Esophagus squamous epithelium (tissue), 5 donors: ENCODE measurements at regions not wholly inside any gene's neighbourhood (a gene's known extent, or its start where the extent isn't known, plus 50 kb on each side); places are given as distances from the start of the nearest gene placed in this dataset.

Experiments
- DNase-seq: peaks from one replicate; lab custom pipeline; 2025; lab: John Stamatoyannopoulos, UW
- H3K27ac ChIP-seq, 4 donors: fragments of 200-600 bp; sonication (generic); one replicate each; pipeline ENCODE4 v1.5.1; 2016 to 2019; ENCODE audit warnings: mild to moderate bottlenecking in 1 of 4
- H3K27me3 ChIP-seq, 4 donors: fragments of 200-600 bp; sonication (generic); 1 replicate in 3 of 4; 2 replicates in 1 of 4; pipeline versions ENCODE4 v1.5.1 to v1.6.0; 2017 to 2021; ENCODE audit warnings: antibody characterized with exemption in 1 of 4
- H3K36me3 ChIP-seq, 3 donors: fragments of 200-600 bp; sonication (generic); one replicate each; pipeline ENCODE4 v1.5.1; 2016 to 2019
- H3K4me1 ChIP-seq, 3 donors: fragments of 200-600 bp; sonication (generic); one replicate each; pipeline ENCODE4 v1.5.1; 2017 to 2019
- H3K4me3 ChIP-seq, 4 donors: fragments of 200-600 bp; sonication (generic); 1 replicate in 3 of 4; 2 replicates in 1 of 4; pipeline ENCODE4 v1.5.1; 2016 to 2019; ENCODE audit warnings: mild to moderate bottlenecking in 2 of 4, moderate library complexity in 1 of 4
- H3K9me3 ChIP-seq, 3 donors: fragments of 200-600 bp; sonication (generic); one replicate each; pipeline ENCODE4 v1.5.1; 2016 to 2019
- CTCF ChIP-seq, 6 experiments: fragments of 450-650 bp in 4 of 6; fragments of 200-600 bp in 2 of 6; sonication (generic) in 2 of 6; IDR thresholded peaks; one replicate each; pipeline ENCODE4 v1.5.1; 2016 to 2019; ENCODE audit warnings: antibody characterized with exemption in 6 of 6, mild to moderate bottlenecking in 4 of 6, moderate library complexity in 4 of 6
- POLR2A ChIP-seq, 4 donors: fragments of 450-650 bp; IDR thresholded peaks; one replicate each; pipeline ENCODE4 v1.6.1; 2017; ENCODE audit warnings: antibody characterized with exemption in 4 of 4, mild to moderate bottlenecking in 4 of 4, moderate library complexity in 3 of 4
- WGBS, 2 donors: methylation state at CpG; one replicate each; pipeline ENCODE4 v1.1.5; 2018; 5-methylcytosine and 5-hydroxymethylcytosine counted together
- intact Hi-C: fragments of 100-400 bp; cut with DNase I; formaldehyde crosslinking; loops from one replicate; pipeline ENCODE4 v1.15.0; 2022
- donor health status: DM: yes; HTN: yes; CAD: no.

- intact Hi-C loops, result loop anchor here (10.0 kb wide), 1 partner anchor 141 kb away; no protein-coding TSS in a partner anchor
- Histone ChIP-seq H3K27ac (no peak overlapping the region), H3K36me3 (no peaks in the 10 kb centered on the region), H3K4me1 (peaks cover 0 to 13% (median 0%) of the 10 kb centered on the region in 3 donors), H3K9me3 (no peaks in the 10 kb centered on the region), H3K4me3 (no peak overlapping the region), H3K27me3 (peaks cover 0 to 13% (median 0%) of the 10 kb centered on the region in 4 donors)
- 48 to 80% methylated on average over 3 of the region's 3 CpGs for WGBS, 2 donors
- TF ChIP-seq CTCF (IDR thresholded peaks at IDR 0.05) (no peak), POLR2A (IDR thresholded peaks at IDR 0.05) (no peak)
- DNase-seq, result no peak
Measured at GRCh38 chr22:19635644-19636043, 78.7 kb upstream of the SEPTIN5 start.

DNA sequence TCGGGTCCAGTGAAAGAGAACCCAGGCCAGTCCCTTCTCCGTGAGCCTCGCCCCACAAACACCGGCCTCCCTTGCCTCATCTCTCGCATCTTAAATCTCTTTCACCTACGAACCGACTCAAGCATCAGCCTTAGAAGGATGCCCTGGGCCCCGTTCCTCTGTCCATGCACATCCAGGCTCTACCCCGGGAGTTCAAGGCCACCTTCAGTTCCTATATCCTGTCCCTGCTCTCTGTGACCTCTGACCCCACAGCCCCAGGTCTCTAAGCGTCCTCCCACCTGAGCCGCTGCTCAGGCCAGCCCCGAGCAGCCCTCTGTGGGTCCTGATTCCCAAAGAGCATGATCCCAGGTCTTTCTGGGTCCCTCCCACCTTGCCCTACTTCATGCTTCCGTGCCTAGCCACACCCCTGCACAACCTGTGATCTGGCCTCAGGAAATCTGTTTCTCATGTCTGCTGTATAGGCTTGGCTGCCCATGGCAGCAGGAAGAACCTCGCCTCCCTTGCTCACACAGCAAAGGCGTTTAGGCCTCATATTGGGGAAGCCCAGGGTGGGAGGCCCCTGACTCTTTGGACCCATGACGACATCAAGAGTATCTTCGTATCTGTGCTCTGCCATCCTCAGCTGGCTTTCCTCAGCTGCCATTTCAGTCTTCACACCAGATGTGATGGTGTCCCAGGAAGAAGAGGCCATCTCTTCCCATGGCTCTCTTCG, 77.5 kb upstream of the SEPTIN5 start:
- H3K9me3 ChIP-seq, result no peaks in the 10 kb centered on the region
- peaks cover 0 to 14% (median 0%) of the 10 kb centered on the region in 3 donors for H3K4me1 ChIP-seq
- DNase-seq, result no peak
- H3K4me3 ChIP-seq, result no peak overlapping the region
- H3K27ac ChIP-seq, result no peak overlapping the region
- peaks cover 0 to 13% (median 0%) of the 10 kb centered on the region in 4 donors for H3K27me3 ChIP-seq
- TF ChIP-seq CTCF (IDR thresholded peaks at IDR 0.05) (no peak), POLR2A (IDR thresholded peaks at IDR 0.05) (no peak)
- H3K36me3 ChIP-seq, result no peaks in the 10 kb centered on the region
- intact Hi-C loops, result loop anchor here (10.0 kb wide), 1 partner anchor 142 kb away; no protein-coding TSS in a partner anchor
- WGBS, 2 donors, result 79 to 89% methylated on average over 12 to 18 of the region's 18 CpGs

- Histone ChIP-seq H3K4me3 (no peak overlapping the region), H3K27me3 (peaks cover 0 to 17% (median 0%) of the 10 kb centered on the region in 4 donors), H3K4me1 (peaks cover 0 to 7% (median 0%) of the 10 kb centered on the region in 3 donors), H3K36me3 (no peaks in the 10 kb centered on the region), H3K9me3 (no peaks in the 10 kb centered on the region), H3K27ac (no peak overlapping the region)
- no peak for DNase-seq
- WGBS, 2 donors, result 85 to 86% methylated on average over 8 to 13 of the region's 15 CpGs
- intact Hi-C loops, result loop anchor here (10.0 kb wide), 1 partner anchor 143 kb away; no protein-coding TSS in a partner anchor
- TF ChIP-seq CTCF (IDR thresholded peaks at IDR 0.05) (no peak), POLR2A (IDR thresholded peaks at IDR 0.05) (no peak)
Measured at GRCh38 chr22:19637408-19638281, 76.7 kb upstream of the SEPTIN5 start.

DNA sequence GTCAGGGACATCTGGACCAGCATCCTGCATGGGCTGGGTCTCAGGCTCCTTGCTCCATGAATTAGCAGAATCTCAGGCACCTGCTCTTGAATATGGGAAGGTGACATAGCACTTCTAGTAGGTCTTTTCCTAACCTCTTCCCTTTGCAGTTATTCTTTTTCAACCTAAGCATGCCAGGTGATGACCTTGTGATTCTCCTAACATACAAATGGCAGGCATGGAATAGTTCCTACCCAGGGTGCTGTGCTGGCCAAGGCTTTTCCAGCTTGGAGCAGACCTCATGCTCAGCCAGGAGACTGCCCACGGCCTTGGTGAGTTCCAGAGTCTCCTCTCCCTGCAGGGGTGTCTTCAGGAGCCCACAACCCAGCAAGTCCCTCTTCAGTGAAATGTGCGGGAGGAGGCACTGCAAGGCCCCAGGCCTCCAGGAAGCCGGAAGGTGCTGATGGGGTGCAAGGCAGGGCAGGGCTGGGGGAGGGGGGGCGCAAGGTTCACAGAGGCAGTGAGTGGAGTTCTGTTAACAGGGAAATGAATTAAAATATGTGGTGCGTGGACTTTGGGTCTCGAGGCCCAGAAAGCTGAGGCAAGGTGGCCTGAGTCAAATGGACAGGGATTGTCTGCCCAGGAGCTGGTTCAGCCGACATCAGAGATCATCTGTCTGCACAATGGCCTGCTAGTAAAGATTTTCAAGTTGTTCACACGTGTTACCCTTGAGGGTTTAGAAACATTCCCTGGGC, 75.9 kb upstream of the SEPTIN5 start:
- Histone ChIP-seq H3K36me3 (no peaks in the 10 kb centered on the region), H3K27ac (no peak overlapping the region), H3K27me3 (peaks cover 0 to 17% (median 0%) of the 10 kb centered on the region in 4 donors), H3K4me1 (peaks cover 0 to 7% (median 0%) of the 10 kb centered on the region in 3 donors), H3K4me3 (no peak overlapping the region), H3K9me3 (no peaks in the 10 kb centered on the region)
- intact Hi-C loops, result loop anchor here (10.0 kb wide), 1 partner anchor 144 kb away; no protein-coding TSS in a partner anchor
- DNase-seq, result no peak
- TF ChIP-seq CTCF (IDR thresholded peaks at IDR 0.05) (no peak), POLR2A (IDR thresholded peaks at IDR 0.05) (no peak)
- WGBS, 2 donors, result 77 to 78% methylated on average over 4 to 5 of the region's 8 CpGs
